NB4 (cell line): ENCODE measurements at regions not wholly inside any gene's neighbourhood (a gene's known extent, or its start where the extent isn't known, plus 50 kb on each side); places are given as distances from the start of the nearest gene placed in this dataset.

Experiments
- CTCF ChIP-seq: IDR thresholded peaks from one replicate; pipeline ENCODE4 v1.5.1; 2012; ENCODE audit warnings: low read depth, low read length
- POLR2A ChIP-seq: IDR thresholded peaks from 2 replicates; pipeline ENCODE4 v1.6.1; 2011; ENCODE audit warnings: mild to moderate bottlenecking; ENCODE audit not compliant: insufficient read length; ENCODE audit errors: extremely low read depth

GRCh38 chr2:145020139-145020538 is 500.2 kb upstream of the ZEB2 start:
- TF ChIP-seq CTCF (no peak), POLR2A (no peak)
